H1 (cell line): ENCODE measurements at regions not wholly inside any gene's neighbourhood (a gene's known extent, or its start where the extent isn't known, plus 50 kb on each side); places are given as distances from the start of the nearest gene placed in this dataset.

Source experiments
- CTCF ChIA-PET: fragments of 300-600 bp; sonication (Branson Sonifier 250); formaldehyde crosslinking; loops from one replicate; lab custom pipeline; 2021; ENCODE audit not compliant: partially characterized antibody; lab: Charles Lee
- POLR2A ChIA-PET: fragments of 300-600 bp; sonication (Branson Sonifier 250); formaldehyde crosslinking; loops from one replicate; lab custom pipeline; 2021; ENCODE audit warnings: inconsistent platforms; ENCODE audit not compliant: partially characterized antibody; lab: Charles Lee
- DNase-seq, 2 experiments: peaks; one replicate each; pipeline versions ENCODE4 v3.0.0 to v3.0.0-alpha.2; 2010 to 2022; ENCODE audit warnings: low spot score in 2 of 2, low read depth in 1 of 2, mixed read lengths in 1 of 2
- FAIRE-seq: peaks from 2 replicates; lab custom pipeline; 2011; peaks lifted over from hg19 to GRCh38; lab: Jason Lieb, UNC
- H2AFZ ChIP-seq: 2 replicates; pipeline ENCODE4 v1.8.1; 2012; ENCODE audit warnings: low read length, inconsistent platforms
- H2AK5ac ChIP-seq: 2 replicates; pipeline ENCODE4 v1.6.1; 2013; ENCODE audit warnings: low read depth, low read length
- H2BK120ac ChIP-seq: replicated peaks from 2 replicates; pipeline ENCODE3; 2013; ENCODE audit warnings: low read depth, low read length, inconsistent platforms
- H2BK12ac ChIP-seq: 2 replicates; pipeline ENCODE4 v1.6.1; 2013; ENCODE audit warnings: low read depth, low read length
- H2BK15ac ChIP-seq: 2 replicates; pipeline ENCODE4 v1.6.1; 2013; ENCODE audit warnings: low read length
- H2BK20ac ChIP-seq: 2 replicates; pipeline ENCODE4 v1.6.1; 2013; ENCODE audit warnings: low read length
- H2BK5ac ChIP-seq: 2 replicates; pipeline ENCODE4 v1.6.1; 2013; ENCODE audit warnings: low read depth, low read length
- H3K14ac ChIP-seq: 2 replicates; pipeline ENCODE4 v1.6.1; 2013; ENCODE audit warnings: inconsistent platforms; ENCODE audit not compliant: insufficient read length
- H3K18ac ChIP-seq: 2 replicates; pipeline ENCODE4 v1.6.1; 2013; ENCODE audit warnings: low read length; ENCODE audit errors: extremely low read depth
- H3K23ac ChIP-seq: 2 replicates; pipeline ENCODE4 v1.6.1; 2013; ENCODE audit warnings: inconsistent platforms; ENCODE audit not compliant: insufficient read length
- H3K23me2 ChIP-seq: 2 replicates; pipeline ENCODE4 v1.6.1; 2013; ENCODE audit warnings: low read depth, low read length
- H3K27ac ChIP-seq: 2 replicates; pipeline ENCODE4 v1.6.1; 2011; ENCODE audit warnings: low read depth, low read length, inconsistent platforms
- H3K27me3 ChIP-seq, 4 experiments: replicated peaks in 1 of 4; 1 replicate in 1 of 4; 2 replicates in 3 of 4; pipeline versions ENCODE4 v1.6.1 to v1.8.1; 2011 to 2013; ENCODE audit warnings: low read length in 3 of 4, mild to moderate bottlenecking in 3 of 4, inconsistent platforms in 2 of 4, mixed read lengths in 2 of 4, moderate library complexity in 1 of 4; ENCODE audit not compliant: control insufficient read depth in 3 of 4, insufficient read depth in 3 of 4; ENCODE audit errors: extremely low read depth in 1 of 4
- H3K36me3 ChIP-seq, 4 experiments: 2 replicates each; pipeline versions ENCODE4 v1.6.1 to v1.8.1; 2011 to 2013; ENCODE audit warnings: mild to moderate bottlenecking in 4 of 4, low read length in 3 of 4, moderate library complexity in 2 of 4, control low read depth in 1 of 4, inconsistent platforms in 1 of 4; ENCODE audit not compliant: insufficient read depth in 4 of 4, control insufficient read depth in 2 of 4
- H3K4ac ChIP-seq: replicated peaks from 2 replicates; pipeline ENCODE3; 2013; ENCODE audit warnings: low read length, low read depth, mixed read lengths, inconsistent platforms; ENCODE audit not compliant: insufficient read length
- H3K4me1 ChIP-seq, 4 experiments: replicated peaks in 1 of 4; 1 replicate in 1 of 4; 2 replicates in 3 of 4; pipeline versions ENCODE4 v1.6.1 to v1.8.1; 2011 to 2013; ENCODE audit warnings: low read length in 3 of 4, inconsistent platforms in 2 of 4, mixed read lengths in 1 of 4; ENCODE audit not compliant: insufficient read depth in 4 of 4, control insufficient read depth in 3 of 4
- H3K4me2 ChIP-seq, 2 experiments: 2 replicates each; pipeline versions ENCODE4 v1.6.1 to v1.8.1; 2011 to 2013; ENCODE audit warnings: low read depth in 2 of 2, low read length in 2 of 2, control low read depth in 1 of 2, inconsistent platforms in 1 of 2, mild to moderate bottlenecking in 1 of 2; ENCODE audit not compliant: insufficient read depth in 1 of 2
- H3K4me3 ChIP-seq, 4 experiments: fragments of 200-600, 300-600 bp in 1 of 4; sonication (generic), shearing (Covaris generic), sonication (Bioruptor Twin) in 1 of 4; 2 replicates each; pipeline versions ENCODE4 v1.5.1 to v1.8.1; 2011 to 2016; ENCODE audit warnings: low read length in 4 of 4, low read depth in 3 of 4, control low read depth in 2 of 4, inconsistent platforms in 2 of 4, mild to moderate bottlenecking in 2 of 4, mixed read lengths in 1 of 4, moderate library complexity in 1 of 4; ENCODE audit not compliant: insufficient read depth in 2 of 4; ENCODE audit errors: extremely low read depth in 1 of 4
- H3K56ac ChIP-seq: replicated peaks from 2 replicates; pipeline ENCODE3; 2013; ENCODE audit warnings: low read depth, mild to moderate bottlenecking, mixed read lengths, low read length, inconsistent platforms; ENCODE audit not compliant: insufficient read length
- H3K79me1 ChIP-seq: 2 replicates; pipeline ENCODE4 v1.6.1; 2013; ENCODE audit warnings: low read depth, low read length, control low read depth
- H3K79me2 ChIP-seq, 2 experiments: 2 replicates each; pipeline versions ENCODE4 v1.6.1 to v1.8.1; 2012 to 2013; ENCODE audit warnings: low read length in 2 of 2, mild to moderate bottlenecking in 2 of 2, inconsistent platforms in 1 of 2; ENCODE audit not compliant: insufficient read depth in 2 of 2, control insufficient read depth in 1 of 2
- H3K9ac ChIP-seq, 4 experiments: replicated peaks in 1 of 4; 1 replicate in 1 of 4; 2 replicates in 3 of 4; pipeline versions ENCODE4 v1.6.1 to v1.8.1; 2011 to 2013; ENCODE audit warnings: low read depth in 3 of 4, low read length in 3 of 4, control low read depth in 2 of 4, mild to moderate bottlenecking in 2 of 4, moderate library complexity in 2 of 4, inconsistent platforms in 1 of 4; ENCODE audit errors: extremely low read depth in 1 of 4
- H3K9me3 ChIP-seq, 2 experiments: 2 replicates each; pipeline versions ENCODE4 v1.6.1 to v1.8.1; 2012 to 2013; ENCODE audit warnings: mild to moderate bottlenecking in 2 of 2, moderate library complexity in 2 of 2, control low read depth in 1 of 2, inconsistent platforms in 1 of 2, low read depth in 1 of 2, low read length in 1 of 2, mixed read lengths in 1 of 2; ENCODE audit not compliant: insufficient read depth in 2 of 2
- H4K20me1 ChIP-seq, 2 experiments: replicated peaks in 1 of 2; 2 replicates each; pipeline versions ENCODE3 to v1.8.1; 2011 to 2013; ENCODE audit warnings: inconsistent platforms in 2 of 2, low read length in 2 of 2, mild to moderate bottlenecking in 1 of 2; ENCODE audit not compliant: insufficient read depth in 2 of 2, control insufficient read depth in 1 of 2
- H4K5ac ChIP-seq: 2 replicates; pipeline ENCODE4 v1.6.1; 2013; ENCODE audit warnings: low read length, low read depth, mixed read lengths, inconsistent platforms; ENCODE audit not compliant: insufficient read length
- H4K8ac ChIP-seq: 2 replicates; pipeline ENCODE4 v1.8.0; 2013; ENCODE audit warnings: mild to moderate bottlenecking, moderate library complexity, low read length, inconsistent platforms; ENCODE audit not compliant: insufficient read depth; ENCODE audit errors: extremely low read depth
- H4K91ac ChIP-seq: replicated peaks from 2 replicates; pipeline ENCODE3; 2013; ENCODE audit warnings: low read length, mixed read lengths, inconsistent platforms; ENCODE audit not compliant: insufficient read length
- BACH1 ChIP-seq: IDR thresholded peaks from 2 replicates; pipeline ENCODE4 v1.6.1; 2012; ENCODE audit warnings: low read length, improper control_type of control experiment
- CEBPB ChIP-seq: IDR thresholded peaks from 2 replicates; pipeline ENCODE4 v1.6.1; 2012; ENCODE audit warnings: low read depth, low read length
- CTBP2 ChIP-seq: IDR thresholded peaks from 2 replicates; pipeline ENCODE4 v1.7.0; 2011; ENCODE audit warnings: borderline replicate concordance, mild to moderate bottlenecking, moderate library complexity, mixed read lengths, low read length; ENCODE audit not compliant: insufficient read depth, insufficient read length
- GABPA ChIP-seq: IDR thresholded peaks from 2 replicates; pipeline ENCODE4 v1.6.1; 2011; ENCODE audit warnings: mild to moderate bottlenecking, low read length, moderate library complexity, borderline replicate concordance; ENCODE audit not compliant: insufficient read depth
- JUN ChIP-seq: IDR thresholded peaks from 2 replicates; pipeline ENCODE4 v1.6.1; 2011; ENCODE audit warnings: low read depth, mild to moderate bottlenecking, improper control_type of control experiment, low read length
- KDM4A ChIP-seq: IDR thresholded peaks from one replicate; pipeline ENCODE4 v1.7.1; 2012; ENCODE audit warnings: low read depth, mild to moderate bottlenecking, moderate library complexity, low read length, inconsistent platforms; ENCODE audit not compliant: severe bottlenecking
- KDM5A ChIP-seq: fragments of 200-600 bp; IDR thresholded peaks from 2 replicates; pipeline ENCODE4 v1.7.1; 2012; ENCODE audit warnings: mild to moderate bottlenecking, low read length, inconsistent platforms, mixed read lengths
- NANOG ChIP-seq: IDR thresholded peaks from 2 replicates; pipeline ENCODE4 v1.6.1; 2011; ENCODE audit warnings: low read length, low read depth, mild to moderate bottlenecking, inconsistent platforms; ENCODE audit not compliant: insufficient read depth, poor library complexity, severe bottlenecking
- POLR2A ChIP-seq, 2 experiments: IDR thresholded peaks; 1 replicate in 1 of 2; 2 replicates in 1 of 2; pipeline ENCODE4 v1.6.1; 2011; ENCODE audit warnings: low read depth in 2 of 2, low read length in 2 of 2, mild to moderate bottlenecking in 2 of 2; ENCODE audit errors: control extremely low read depth in 1 of 2
- POU5F1 ChIP-seq: IDR thresholded peaks from 2 replicates; pipeline ENCODE4 v1.6.1; 2011; ENCODE audit warnings: low read depth, mild to moderate bottlenecking, low read length, moderate library complexity
- RXRA ChIP-seq: IDR thresholded peaks from 2 replicates; pipeline ENCODE4 v1.6.1; 2011; ENCODE audit warnings: low read depth, mild to moderate bottlenecking, low read length, moderate library complexity; ENCODE audit not compliant: insufficient read depth
- SAP30 ChIP-seq: fragments of 300-600 bp; sonication (generic); IDR thresholded peaks from 2 replicates; pipeline ENCODE4 v1.7.1; 2012; ENCODE audit warnings: low read length, moderate library complexity, mild to moderate bottlenecking, inconsistent platforms; ENCODE audit not compliant: insufficient read depth, insufficient replicate concordance
- SP4 ChIP-seq: IDR thresholded peaks from 2 replicates; pipeline ENCODE4 v1.6.1; 2012; ENCODE audit warnings: low read length, inconsistent platforms
- TAF7 ChIP-seq: optimal IDR thresholded peaks from 2 replicates; pipeline ENCODE3; 2011; ENCODE audit warnings: low read depth, mild to moderate bottlenecking, inconsistent platforms, low read length, moderate library complexity, borderline replicate concordance
- TBP ChIP-seq: IDR thresholded peaks from 2 replicates; pipeline ENCODE4 v1.6.1; 2011; ENCODE audit warnings: low read depth, low read length, improper control_type of control experiment
- ZNF274 ChIP-seq: IDR thresholded peaks from 2 replicates; pipeline ENCODE4 v1.7.0; 2012; ENCODE audit warnings: low read length, borderline replicate concordance; ENCODE audit errors: extremely low read depth
- WGBS, 2 experiments: shearing (Covaris generic) in 1 of 2; methylation state at CpG; one replicate each; pipeline versions ENCODE4 v1.1.6 to v1.1.7; 2013 to 2015; ENCODE audit warnings: low lambda C conversion rate in 2 of 2, mixed read lengths in 2 of 2, inconsistent platforms in 1 of 2, low coverage in 1 of 2, missing lambda C conversion rate in 1 of 2; ENCODE audit not compliant: insufficient replicate concordance in 2 of 2, insufficient coverage in 1 of 2, insufficient read length in 1 of 2; ENCODE audit errors: extremely low coverage in 1 of 2, missing lambda C conversion rate in 1 of 2; 5-methylcytosine and 5-hydroxymethylcytosine counted together

- H3K4me2 ChIP-seq = no peak overlapping the region
- WGBS, 2 experiments = 70% methylated on average over 3 of the region's 3 CpGs; no CpG with 5 or more reads in 1 of the 2 experiments
- CTCF ChIA-PET = no interaction called here
- no peak for TF ChIP-seq ZNF274
- no peak for TF ChIP-seq BACH1
- no peak for TF ChIP-seq CEBPB
- TF ChIP-seq KDM4A = no peak
- TF ChIP-seq KDM5A = no peak
- no peak for TF ChIP-seq SAP30
- TF ChIP-seq SP4 = no peak
- TF ChIP-seq POU5F1 = no peak
- TF ChIP-seq NANOG = no peak
- TF ChIP-seq CTBP2 = no peak
- no peak for TF ChIP-seq GABPA
- no peak for TF ChIP-seq TAF7
- no peak for TF ChIP-seq RXRA
- TF ChIP-seq JUN = no peak
- TF ChIP-seq POLR2A (IDR thresholded peaks at IDR 0.05; ENCODE audit: control extremely low read depth in 1 of 2, low read depth in 2 of 2, low read length in 2 of 2) = no peak
- TF ChIP-seq TBP = no peak
Observed at GRCh38 chrY:8333328-8333727, 1003.9 kb upstream of the TSPY4 start.

More at GRCh38 chrY:8333328-8333727, 1003.9 kb upstream of the TSPY4 start:
- Histone ChIP-seq H3K79me2 (no peaks in the 10 kb centered on the region), H3K9me3 (peaks cover 17 to 69% of the 10 kb centered on the region in 2 experiments; a peak in 3 of 4 replicates), H3K79me1 (no peaks in the 10 kb centered on the region), H3K14ac (no peak overlapping the region), H3K18ac (no peak overlapping the region), H3K9ac (no peak overlapping the region), H3K27ac (no peak overlapping the region), H4K20me1 (no peaks in the 10 kb centered on the region), H2BK120ac (no peak overlapping the region), H3K23ac (no peak overlapping the region), H3K23me2 (no peaks in the 10 kb centered on the region), H4K8ac (no peak overlapping the region), H3K4me1 (no peaks in the 10 kb centered on the region), H2AK5ac (no peak overlapping the region), H2AFZ (no peak overlapping the region), H2BK15ac (no peak overlapping the region), H3K56ac (no peak overlapping the region), H2BK5ac (no peak overlapping the region), H2BK12ac (no peak overlapping the region), H3K4ac (no peak overlapping the region), H3K4me3 (no peak overlapping the region), H3K27me3 (no peaks in the 10 kb centered on the region), H4K91ac (no peak overlapping the region), H2BK20ac (no peak overlapping the region), H3K36me3 (no peaks in the 10 kb centered on the region), H4K5ac (no peak overlapping the region)
- DNase-seq = no peak
- no peak for FAIRE-seq
- POLR2A ChIA-PET = no interaction called here
